ENCODE measurements at regions not wholly inside any gene's neighbourhood (a gene's known extent, or its start where the extent isn't known, plus 50 kb on each side); places are given as distances from the start of the nearest gene placed in this dataset.

GRCh38 chr11:19366992-19367709, 126.4 kb upstream of the E2F8 start:
- DNase-seq (ENCODE audit: low read depth), result no peak

GRCh38 chr11:19365743-19366410, 125.1 kb upstream of the E2F8 start:
- DNase-seq (ENCODE audit: low read depth), result no peak

- DNase-seq (ENCODE audit: low read depth), result no peak
Observed at GRCh38 chr11:19359221-19360000, 118.7 kb upstream of the E2F8 start.

GRCh38 chr11:19357943-19358342, 117.2 kb upstream of the E2F8 start:
- DNase-seq (ENCODE audit: low read depth), result no peak

- DNase-seq (ENCODE audit: low read depth), result no peak
Observed at GRCh38 chr11:19355601-19356000, 114.9 kb upstream of the E2F8 start.

- no peak for DNase-seq (ENCODE audit: low read depth)
Observed at GRCh38 chr11:19353287-19353850, 112.6 kb upstream of the E2F8 start.

GRCh38 chr11:19352771-19353160, 112.0 kb upstream of the E2F8 start:
- DNase-seq (ENCODE audit: low read depth), result no peak

- DNase-seq (ENCODE audit: low read depth), result no peak
Observed at GRCh38 chr11:19352072-19352770, 111.5 kb upstream of the E2F8 start.

- no peak for DNase-seq (ENCODE audit: low read depth)
Observed at GRCh38 chr11:19351426-19351825, 110.7 kb upstream of the E2F8 start.

- DNase-seq (ENCODE audit: low read depth), result no peak
Observed at GRCh38 chr11:19350160-19350559, 109.4 kb upstream of the E2F8 start.

GRCh38 chr11:19349340-19350025, 108.7 kb upstream of the E2F8 start:
- no peak for DNase-seq (ENCODE audit: low read depth)

GRCh38 chr11:19347911-19348310, 107.2 kb upstream of the E2F8 start:
- no peak for DNase-seq (ENCODE audit: low read depth)

GRCh38 chr11:19345848-19346681, 105.3 kb upstream of the E2F8 start:
- no peak for DNase-seq (ENCODE audit: low read depth)

GRCh38 chr11:19345519-19345847, 104.7 kb upstream of the E2F8 start:
- no peak for DNase-seq (ENCODE audit: low read depth)

- DNase-seq (ENCODE audit: low read depth), result no peak
Observed at GRCh38 chr11:19344661-19345518, 104.1 kb upstream of the E2F8 start.

- no peak for DNase-seq (ENCODE audit: low read depth)
Observed at GRCh38 chr11:19342036-19342435, 101.3 kb upstream of the E2F8 start.

GRCh38 chr11:19338375-19338774, 97.6 kb upstream of the E2F8 start:
- DNase-seq (ENCODE audit: low read depth), result no peak

GRCh38 chr11:19337779-19338178, 97.0 kb upstream of the E2F8 start:
- DNase-seq (ENCODE audit: low read depth), result no peak

GRCh38 chr11:19336331-19336730, 95.6 kb upstream of the E2F8 start:
- DNase-seq (ENCODE audit: low read depth), result no peak

GRCh38 chr11:19332476-19332875, 91.7 kb upstream of the E2F8 start:
- DNase-seq (ENCODE audit: low read depth), result no peak
